Glomerular endothelial cell (primary cell): ENCODE measurements at regions not wholly inside any gene's neighbourhood (a gene's known extent, or its start where the extent isn't known, plus 50 kb on each side); places are given as distances from the start of the nearest gene placed in this dataset.
"Not testable (repeated sequence)": the region's sequence is repeated elsewhere in the genome, so short reads cannot be mapped to it uniquely, and the experiment has no call there.

Source experiments
- DNase-seq: peaks from one replicate; pipeline ENCODE4 v3.0.0-alpha.2; 2011; ENCODE audit warnings: low read depth, low spot score; ENCODE audit errors: extremely low read depth

DNA sequence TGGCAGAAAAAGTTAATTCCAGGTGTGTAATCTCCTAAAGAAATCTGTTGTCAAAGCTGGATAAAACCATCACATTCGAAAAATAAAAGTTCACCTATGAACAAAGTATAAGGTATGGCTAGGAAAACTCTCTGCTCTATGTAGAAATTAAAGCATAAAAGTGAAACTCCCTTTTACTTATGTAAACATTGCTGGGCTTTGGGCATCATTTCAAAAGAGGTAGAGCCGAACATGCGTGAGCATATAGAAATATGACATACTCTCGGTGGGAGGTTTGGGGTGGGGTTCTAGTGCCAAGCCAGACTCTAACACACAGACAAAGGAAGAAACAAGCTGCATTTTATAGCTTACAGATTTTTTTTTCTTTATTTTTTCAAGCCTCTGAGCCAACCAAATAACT lies 306.8 kb upstream of the ATP11B start:
- DNase-seq, result no peak

DNA sequence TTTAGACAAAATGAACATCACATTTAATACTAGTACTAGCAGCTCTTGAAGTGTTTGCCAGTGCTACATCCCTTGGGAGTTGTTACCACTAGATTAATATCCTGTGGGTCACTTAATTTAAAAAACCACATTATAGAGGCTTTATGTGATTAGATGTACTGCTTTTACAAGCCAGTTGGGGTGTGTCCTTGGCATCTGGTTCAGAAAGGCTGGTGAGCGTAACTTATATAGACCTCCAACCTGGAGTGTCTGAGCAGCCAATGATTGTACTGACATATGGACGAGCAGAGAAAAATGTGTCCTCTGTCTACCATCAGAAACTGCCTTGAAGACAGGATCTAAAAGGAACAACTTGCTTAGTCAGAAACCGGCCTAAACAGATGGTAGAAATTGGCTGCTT lies 306.2 kb upstream of the ATP11B start:
- DNase-seq, result no peak

DNA sequence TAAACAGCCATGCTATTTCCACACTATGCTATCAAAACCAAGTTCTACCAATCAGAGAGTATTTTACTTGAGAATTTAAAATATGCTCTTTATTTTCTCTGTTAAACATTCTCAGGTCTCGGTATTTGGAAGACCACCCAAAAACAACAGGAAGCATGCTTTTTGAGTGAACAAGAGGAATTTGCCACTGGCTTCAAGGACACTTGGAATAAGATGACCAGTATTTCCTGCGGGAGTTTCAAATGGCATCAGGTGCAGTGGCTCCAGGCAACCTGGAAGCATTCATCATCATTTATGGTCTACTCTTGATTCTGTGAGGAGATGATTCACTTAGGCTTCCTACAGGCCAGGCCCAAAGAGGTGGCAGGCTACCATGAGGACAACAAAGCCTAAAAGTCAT lies 305.7 kb upstream of the ATP11B start:
- no peak for DNase-seq

- peak; percentile 4 for DNase-seq
Observed at GRCh38 chr3:182490596-182491491, 302.5 kb upstream of the ATP11B start.

DNA sequence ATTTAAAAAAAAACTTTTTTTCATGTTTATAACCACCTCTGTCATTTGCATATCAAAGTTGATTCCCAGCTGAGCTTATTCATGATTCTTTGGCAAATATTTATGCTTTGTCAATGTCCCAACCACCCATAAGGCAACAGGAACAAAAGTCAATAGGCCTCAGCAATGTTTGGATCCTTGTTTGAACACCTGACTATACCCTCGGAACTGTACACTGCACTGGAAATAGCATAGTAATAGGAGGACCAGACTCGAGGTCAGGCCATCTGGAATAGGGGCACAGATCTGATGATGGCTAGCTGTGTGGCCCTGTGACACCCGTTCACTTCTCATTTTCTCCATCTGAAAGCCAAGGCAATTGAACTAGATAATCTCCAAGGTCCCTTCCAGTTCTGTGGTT lies 301.7 kb upstream of the ATP11B start:
- DNase-seq, result no peak

DNA sequence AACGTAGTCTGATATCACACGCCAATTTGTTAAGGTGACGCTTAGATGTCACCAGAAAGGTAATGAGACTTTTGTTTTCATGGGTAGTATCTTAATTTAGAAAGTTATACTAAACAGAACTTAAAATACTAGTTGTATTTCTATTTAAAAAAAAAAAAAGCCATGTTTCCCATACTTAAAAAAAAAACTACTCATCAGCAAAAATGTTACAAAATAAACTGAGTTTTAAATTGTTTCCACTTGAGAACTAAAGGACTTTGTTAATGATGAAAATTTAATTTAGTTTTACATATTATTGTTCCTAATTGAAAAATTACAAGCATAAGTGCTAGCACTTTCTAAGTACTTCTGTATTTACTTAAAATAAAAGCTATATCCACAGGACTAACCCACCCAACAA lies 300.8 kb upstream of the ATP11B start:
- DNase-seq, result no peak

DNA sequence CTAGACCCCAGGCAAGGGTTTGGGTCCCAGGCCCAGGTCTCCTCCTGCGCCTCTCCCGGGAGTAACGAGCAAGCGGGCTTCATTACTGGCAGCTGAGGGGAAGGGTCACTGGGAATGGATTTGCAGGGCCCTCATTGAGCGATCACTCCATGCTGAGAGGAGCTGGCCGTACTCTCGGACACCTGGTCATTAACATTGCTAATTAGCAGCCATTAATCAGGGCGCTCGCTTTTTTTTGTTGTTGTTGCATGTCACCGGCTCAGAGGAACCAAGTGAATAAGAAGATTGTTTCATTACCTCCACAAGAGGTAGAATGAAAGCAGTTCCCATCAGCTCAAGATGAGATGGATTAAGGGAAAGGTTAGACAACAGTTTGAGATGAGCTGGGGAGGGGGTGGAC lies 293.0 kb upstream of the ATP11B start:
- no peak for DNase-seq

DNA sequence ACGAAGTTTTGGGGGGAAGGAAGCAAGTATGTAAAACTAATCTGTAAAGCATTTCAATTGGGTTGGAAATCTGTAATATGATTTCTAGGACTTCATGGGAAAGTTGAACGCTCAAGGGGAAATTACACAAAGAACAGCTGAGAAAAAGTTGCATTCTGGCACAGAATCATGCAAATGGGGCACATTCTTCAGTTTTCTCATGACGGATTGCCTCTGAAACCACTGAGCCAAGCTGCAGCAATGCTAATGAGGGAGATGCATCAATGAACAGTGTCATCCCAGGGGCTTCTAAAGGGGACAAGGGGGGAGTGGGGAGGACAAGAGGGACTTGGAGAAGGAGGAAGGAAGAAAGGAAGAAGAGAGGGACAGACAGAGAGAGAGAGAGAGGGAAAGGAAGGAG lies 291.4 kb upstream of the ATP11B start:
- DNase-seq, result no peak

DNA sequence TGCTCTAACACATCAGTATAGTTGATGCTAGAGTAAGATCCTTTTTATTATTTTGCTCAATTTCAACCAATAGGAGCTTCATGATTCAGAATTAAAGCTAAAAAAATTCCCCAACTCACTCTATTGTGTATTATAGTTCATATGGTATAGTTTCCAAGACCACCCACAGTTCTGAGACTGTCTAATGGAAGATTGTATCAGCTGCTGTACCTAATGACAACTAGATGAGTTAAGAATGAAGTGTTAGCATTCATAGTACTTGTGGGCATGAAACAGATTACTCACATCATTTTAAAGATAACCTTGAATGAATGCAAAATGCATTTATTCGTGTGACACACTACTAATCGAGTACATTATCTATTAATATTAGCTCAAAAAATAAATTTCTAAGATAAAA lies 289.9 kb upstream of the ATP11B start:
- DNase-seq, result no peak

- DNase-seq, result no peak
Observed at GRCh38 chr3:182508919-182509711, 284.2 kb upstream of the ATP11B start.

DNA sequence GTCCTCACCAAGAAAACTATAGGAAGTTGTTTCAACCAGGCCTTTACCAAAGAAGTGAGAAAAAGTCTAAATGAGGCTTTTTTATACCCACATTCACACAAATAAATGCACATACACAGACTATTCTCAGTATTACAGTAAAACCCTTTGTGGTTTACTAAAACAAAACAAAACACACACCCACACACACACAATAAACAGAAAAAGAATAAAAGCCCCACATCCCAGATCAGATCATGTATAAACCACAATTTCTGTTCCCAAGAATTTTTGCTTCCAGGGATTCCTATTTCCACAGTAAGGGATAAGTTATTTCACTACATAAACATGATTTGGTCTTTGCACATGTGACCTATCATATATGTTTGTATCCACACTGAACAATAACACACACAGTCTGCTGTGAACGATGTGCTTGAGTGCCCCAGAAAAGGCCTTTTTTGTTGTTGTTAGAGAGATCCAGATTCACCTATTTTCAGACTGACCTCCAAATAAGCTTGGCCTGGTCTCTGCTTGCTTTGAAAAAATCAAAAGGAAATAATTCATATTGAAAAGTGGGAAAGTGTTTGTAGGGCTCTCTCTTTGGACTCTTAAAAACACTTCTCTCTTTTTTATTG lies 283.4 kb upstream of the ATP11B start:
- DNase-seq, result no peak

DNA sequence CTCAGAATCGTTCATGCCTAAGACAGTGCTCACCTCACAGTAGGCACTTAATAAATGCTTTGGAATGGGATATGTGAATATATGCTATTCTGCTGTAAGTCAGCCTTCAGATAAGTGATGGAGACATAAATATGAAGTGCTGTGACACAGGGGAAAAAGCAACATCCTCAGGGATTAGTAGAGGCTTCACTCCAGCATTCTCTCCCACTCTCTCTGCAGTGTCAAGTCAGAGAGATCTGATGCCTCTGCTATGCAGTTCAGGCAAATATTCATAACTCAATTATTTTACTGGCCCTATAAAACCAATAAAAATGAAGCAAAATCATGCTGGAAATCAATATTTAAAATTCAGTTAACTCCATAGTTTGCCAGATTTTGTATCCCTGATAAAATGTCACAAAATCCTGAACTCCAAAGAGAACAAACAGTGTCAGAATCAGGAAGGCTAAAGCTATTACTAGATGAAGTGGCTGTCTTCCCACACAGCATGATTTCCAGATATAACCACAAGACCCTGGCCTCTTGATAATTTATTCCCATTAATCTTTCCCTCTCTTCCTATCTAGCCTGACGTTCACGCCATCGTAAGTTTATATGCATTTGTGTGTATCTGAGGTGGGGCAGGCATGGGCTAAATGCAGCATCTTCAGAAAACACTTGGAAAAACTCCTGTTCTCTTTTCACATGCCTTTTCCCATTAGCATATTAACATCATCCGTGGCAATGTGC lies 278.9 kb upstream of the ATP11B start:
- DNase-seq, result no peak

DNA sequence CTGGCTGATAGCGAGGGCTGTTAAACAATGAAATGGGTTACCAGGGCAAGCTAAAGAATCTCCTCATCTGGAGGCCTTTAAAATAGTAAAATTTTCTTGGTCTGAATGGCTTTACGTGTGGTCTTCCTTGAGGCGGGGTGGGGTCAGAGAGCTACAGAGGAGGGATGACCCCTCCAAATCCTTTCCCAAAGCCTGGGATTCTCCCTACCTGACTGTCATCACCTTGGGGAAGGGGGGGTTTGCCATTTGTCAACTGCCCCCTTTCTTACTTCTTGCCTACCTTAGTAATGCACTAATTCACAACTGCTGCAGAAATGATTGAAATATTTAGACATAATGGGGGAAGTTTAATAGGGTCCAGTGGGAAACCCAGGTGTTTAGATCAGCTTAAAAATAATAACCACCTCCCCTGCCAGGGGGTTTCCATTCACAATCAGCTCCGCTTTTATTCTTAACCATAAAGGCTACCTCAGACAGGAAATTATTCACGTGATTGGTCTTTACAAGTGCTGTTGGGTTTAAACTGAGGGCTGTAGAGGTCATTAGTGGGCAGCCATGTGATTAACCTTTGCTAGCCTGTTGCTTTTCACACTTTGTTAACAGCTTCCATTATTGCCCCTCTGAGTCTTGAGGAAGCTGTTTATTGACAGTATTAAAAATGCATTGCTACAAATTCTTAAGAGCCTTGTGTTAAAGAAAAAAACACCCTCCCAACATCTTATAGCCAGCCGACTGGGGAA lies 276.5 kb upstream of the ATP11B start:
- DNase-seq, result no peak

GRCh38 chr3:182519569-182519968 lies 273.7 kb upstream of the ATP11B start:
- no peak for DNase-seq

GRCh38 chr3:182521339-182521738 lies 272.0 kb upstream of the ATP11B start:
- DNase-seq, result no peak

- DNase-seq, result not testable (repeated sequence)
Observed at GRCh38 chr3:182523424-182523823, 269.9 kb upstream of the ATP11B start.

DNA sequence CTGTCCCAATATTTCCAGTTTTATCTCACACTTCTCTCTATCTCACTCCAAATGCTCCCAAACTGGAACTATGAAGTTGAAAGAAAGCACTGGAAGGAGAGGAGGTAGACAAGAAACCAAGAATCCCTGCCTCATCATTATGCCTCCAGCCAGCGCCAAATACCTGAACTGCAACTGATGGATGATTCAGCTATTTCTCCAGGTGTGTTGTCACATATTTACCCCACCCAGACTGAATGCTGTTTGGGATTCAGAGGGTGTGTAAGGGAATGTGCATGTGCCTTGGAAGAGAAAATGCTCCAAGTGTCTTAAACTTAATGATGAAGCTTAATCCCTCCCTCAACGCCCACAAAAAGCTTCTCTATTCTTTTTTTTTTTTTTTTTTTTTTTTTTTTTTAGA lies 269.5 kb upstream of the ATP11B start:
- DNase-seq, result no peak

DNA sequence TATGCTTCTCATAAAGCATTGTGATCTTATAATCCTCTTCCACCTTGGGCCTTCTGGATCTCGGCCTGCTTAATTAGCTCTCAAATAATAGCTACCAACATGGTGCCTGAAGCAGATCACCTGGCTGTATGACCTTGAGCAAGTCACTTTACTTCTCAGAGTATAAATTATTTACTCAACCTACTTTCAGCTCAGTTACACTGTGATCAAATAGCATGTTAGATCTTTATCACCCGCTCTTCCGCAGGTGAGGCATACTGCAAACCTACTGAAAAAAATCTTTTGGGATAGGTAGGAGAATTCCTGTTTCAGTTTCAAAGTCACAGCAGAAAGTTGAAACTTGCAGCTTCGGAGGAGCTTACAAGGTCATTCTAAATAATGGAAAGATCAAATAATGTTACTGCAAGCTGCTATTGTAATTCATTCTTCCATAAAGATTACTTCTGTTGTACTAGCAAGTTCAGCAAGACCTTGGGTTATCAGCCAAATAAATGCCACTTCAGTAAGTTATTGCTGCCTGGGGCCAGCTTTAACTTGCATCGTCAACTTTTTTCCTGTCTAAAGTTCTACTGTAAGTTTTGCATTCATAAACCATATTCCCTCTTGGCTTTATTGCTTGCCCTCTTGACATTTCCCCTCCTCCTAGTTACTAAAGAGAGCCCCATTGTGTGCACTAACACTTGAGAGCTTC lies 268.4 kb upstream of the ATP11B start:
- DNase-seq, result no peak

DNA sequence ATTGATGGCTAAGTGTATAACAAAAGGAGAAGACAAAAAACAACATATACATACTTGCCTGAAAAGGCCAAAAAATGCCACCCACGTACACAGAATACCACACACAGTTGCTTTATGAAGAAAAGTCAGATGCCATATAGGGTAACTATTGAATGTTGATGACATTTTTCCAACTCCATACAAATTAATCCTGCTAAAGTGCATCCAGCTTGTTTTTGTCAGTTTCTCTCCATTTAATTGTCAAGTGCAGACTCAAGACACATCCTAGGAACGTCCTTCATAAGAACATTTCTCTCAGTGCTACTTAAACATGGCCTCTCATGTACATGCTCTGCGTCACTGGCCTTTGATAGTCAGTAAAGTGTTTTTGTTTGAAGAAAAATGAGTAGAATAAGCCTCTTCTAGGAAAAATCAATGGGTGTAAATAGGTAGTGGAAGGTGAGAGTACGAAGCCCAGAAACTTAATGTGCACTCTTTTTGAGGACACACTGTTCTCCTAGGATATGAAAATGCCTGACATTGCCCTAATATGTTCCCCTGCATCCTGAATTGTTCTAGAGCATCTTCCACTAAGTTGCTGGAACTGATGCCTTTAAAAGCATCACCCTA lies 267.4 kb upstream of the ATP11B start:
- DNase-seq, result no peak
